ENCODE measurements at regions not wholly inside any gene's neighbourhood (a gene's known extent, or its start where the extent isn't known, plus 50 kb on each side); places are given as distances from the start of the nearest gene placed in this dataset.

DNA sequence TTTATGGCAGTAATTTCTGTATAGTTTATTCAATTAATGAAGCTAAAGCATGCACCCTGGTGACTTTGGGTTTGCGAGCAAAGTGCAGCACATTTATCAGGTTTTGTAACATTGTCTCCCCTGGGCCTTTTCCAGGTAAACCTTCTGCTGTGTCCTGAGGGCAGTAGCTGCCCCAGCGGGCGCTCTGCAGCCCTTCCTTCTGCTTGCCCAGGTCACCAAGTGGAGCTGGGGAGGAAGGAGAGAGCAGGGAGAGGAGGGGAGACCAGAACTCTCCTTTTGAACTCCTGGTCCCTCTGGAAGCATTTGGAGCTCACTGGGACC is 145.6 kb downstream of the DLL1 start:
- Histone ChIP-seq H3K9ac (no peak overlapping the region), H3K27me3 (ENCODE audit: insufficient read depth) (no peaks in the 10 kb centered on the region), H3K79me2 (ENCODE audit: insufficient read depth) (no peaks in the 10 kb centered on the region), H3K4me3 (ENCODE audit: low read depth in 2 of 2, low read length in 1 of 2) (no peak overlapping the region), H3K4me2 (no peak overlapping the region), H3K36me3 (replicated peaks in 1 of 2; ENCODE audit: control insufficient read depth in 1 of 2, insufficient read depth in 2 of 2, low read length in 1 of 2) (no peaks in the 10 kb centered on the region), H3K9me2 (no peaks in the 10 kb centered on the region), H3F3A (replicated peaks; ENCODE audit: insufficient read depth) (no peaks in the 10 kb centered on the region), H4K20me1 (ENCODE audit: insufficient read depth) (no peaks in the 10 kb centered on the region), H3K4me1 (ENCODE audit: control insufficient read depth in 1 of 2, insufficient read depth in 2 of 2, low read depth in 1 of 2, low read length in 1 of 2) (no peaks in the 10 kb centered on the region; a peak in 1 of 4 replicates), H2AFZ (ENCODE audit: low read depth) (no peak overlapping the region), H3K27ac (ENCODE audit: low read depth in 2 of 2, low read length in 1 of 2) (no peak overlapping the region), H3K9me3 (no peaks in the 10 kb centered on the region)
- no peak for DNase-seq
- POLR2A ChIA-PET: no interaction called here
- TF ChIP-seq ELF1 (IDR thresholded peaks at IDR 0.05) (no peak), CHD2 (IDR thresholded peaks at IDR 0.05; ENCODE audit: low read length, partially characterized antibody) (no peak), NRF1 (IDR thresholded peaks at IDR 0.05; ENCODE audit: low read depth, low read length) (no peak), FOXJ3 (CRISPR knock-in tag; IDR thresholded peaks at IDR 0.05) (no peak), RXRA (IDR thresholded peaks at IDR 0.05; ENCODE audit: borderline replicate concordance, low read depth) (no peak), JUND (IDR thresholded peaks at IDR 0.05) (no peak), FOSL2 (IDR thresholded peaks at IDR 0.05; ENCODE audit: borderline replicate concordance, low read depth) (no peak), GABPA (IDR thresholded peaks at IDR 0.05; ENCODE audit: low read depth) (no peak), TEAD4 (IDR thresholded peaks at IDR 0.05; ENCODE audit: borderline replicate concordance, insufficient read depth) (no peak)
- TF ChIP-seq, protein P1, sequence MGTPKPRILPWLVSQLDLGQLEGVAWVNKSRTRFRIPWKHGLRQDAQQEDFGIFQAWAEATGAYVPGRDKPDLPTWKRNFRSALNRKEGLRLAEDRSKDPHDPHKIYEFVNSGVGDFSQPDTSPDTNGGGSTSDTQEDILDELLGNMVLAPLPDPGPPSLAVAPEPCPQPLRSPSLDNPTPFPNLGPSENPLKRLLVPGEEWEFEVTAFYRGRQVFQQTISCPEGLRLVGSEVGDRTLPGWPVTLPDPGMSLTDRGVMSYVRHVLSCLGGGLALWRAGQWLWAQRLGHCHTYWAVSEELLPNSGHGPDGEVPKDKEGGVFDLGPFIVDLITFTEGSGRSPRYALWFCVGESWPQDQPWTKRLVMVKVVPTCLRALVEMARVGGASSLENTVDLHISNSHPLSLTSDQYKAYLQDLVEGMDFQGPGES (IDR thresholded peaks at IDR 0.05; ENCODE audit: low read depth, low read length): no peak
- TF ChIP-seq, protein P2, sequence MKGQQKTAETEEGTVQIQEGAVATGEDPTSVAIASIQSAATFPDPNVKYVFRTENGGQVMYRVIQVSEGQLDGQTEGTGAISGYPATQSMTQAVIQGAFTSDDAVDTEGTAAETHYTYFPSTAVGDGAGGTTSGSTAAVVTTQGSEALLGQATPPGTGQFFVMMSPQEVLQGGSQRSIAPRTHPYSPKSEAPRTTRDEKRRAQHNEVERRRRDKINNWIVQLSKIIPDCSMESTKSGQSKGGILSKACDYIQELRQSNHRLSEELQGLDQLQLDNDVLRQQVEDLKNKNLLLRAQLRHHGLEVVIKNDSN (IDR thresholded peaks at IDR 0.05; ENCODE audit: borderline replicate concordance, low read depth): no peak
- TF ChIP-seq, protein P3, sequence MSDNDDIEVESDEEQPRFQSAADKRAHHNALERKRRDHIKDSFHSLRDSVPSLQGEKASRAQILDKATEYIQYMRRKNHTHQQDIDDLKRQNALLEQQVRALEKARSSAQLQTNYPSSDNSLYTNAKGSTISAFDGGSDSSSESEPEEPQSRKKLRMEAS (IDR thresholded peaks at IDR 0.05; ENCODE audit: low read depth): no peak
- TF ChIP-seq, protein P4, sequence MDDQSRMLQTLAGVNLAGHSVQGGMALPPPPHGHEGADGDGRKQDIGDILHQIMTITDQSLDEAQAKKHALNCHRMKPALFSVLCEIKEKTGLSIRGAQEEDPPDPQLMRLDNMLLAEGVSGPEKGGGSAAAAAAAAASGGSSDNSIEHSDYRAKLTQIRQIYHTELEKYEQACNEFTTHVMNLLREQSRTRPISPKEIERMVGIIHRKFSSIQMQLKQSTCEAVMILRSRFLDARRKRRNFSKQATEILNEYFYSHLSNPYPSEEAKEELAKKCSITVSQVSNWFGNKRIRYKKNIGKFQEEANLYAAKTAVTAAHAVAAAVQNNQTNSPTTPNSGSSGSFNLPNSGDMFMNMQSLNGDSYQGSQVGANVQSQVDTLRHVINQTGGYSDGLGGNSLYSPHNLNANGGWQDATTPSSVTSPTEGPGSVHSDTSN (IDR thresholded peaks at IDR 0.05): no peak
- 44% methylated on average over 1 of the region's 3 CpGs for WGBS (ENCODE audit: low lambda C conversion rate)
- CTCF ChIA-PET: no interaction called here

DNA sequence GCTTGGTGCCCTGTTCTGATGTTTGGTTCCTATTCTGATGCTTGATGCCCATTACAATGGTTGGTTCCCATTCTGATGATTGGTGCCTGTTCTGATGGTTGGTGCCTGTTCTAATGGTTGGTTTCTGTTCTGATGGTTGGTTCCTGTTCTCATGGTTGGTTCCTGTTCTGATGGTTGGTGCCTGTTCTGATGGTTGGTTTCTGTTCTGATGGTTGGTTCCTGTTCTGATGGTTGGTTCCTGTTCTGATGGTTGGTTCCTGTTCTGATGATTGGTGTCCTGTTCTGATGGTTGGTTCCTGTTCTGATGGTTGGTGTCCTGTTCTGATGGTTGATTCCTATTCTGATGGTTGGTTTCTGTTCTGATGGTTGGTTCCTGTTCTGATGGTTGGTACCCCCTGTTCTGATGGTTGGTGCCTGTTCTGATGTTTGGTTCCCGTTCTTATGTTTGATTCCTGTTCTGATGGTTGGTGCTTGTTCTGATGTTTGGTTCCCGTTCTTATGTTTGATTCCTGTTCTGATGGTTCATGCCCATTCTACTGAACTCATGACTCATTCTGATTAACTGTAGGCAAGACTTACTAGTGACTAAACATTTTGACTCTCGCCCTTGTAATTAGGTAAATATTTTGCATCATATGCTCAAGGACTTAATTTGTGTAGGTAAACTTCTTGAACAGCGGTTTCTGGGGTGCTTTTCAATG is 146.2 kb downstream of the DLL1 start:
- WGBS (ENCODE audit: low lambda C conversion rate): 12% methylated on average over 4 of the region's 4 CpGs
- Histone ChIP-seq H4K20me1 (ENCODE audit: insufficient read depth) (no peaks in the 10 kb centered on the region), H3K9ac (no peak overlapping the region), H3F3A (replicated peaks; ENCODE audit: insufficient read depth) (no peaks in the 10 kb centered on the region), H3K4me3 (ENCODE audit: low read depth in 2 of 2, low read length in 1 of 2) (no peak overlapping the region), H3K79me2 (ENCODE audit: insufficient read depth) (no peaks in the 10 kb centered on the region), H3K4me2 (no peak overlapping the region), H3K27me3 (ENCODE audit: insufficient read depth) (no peaks in the 10 kb centered on the region), H3K27ac (ENCODE audit: low read depth in 2 of 2, low read length in 1 of 2) (no peak overlapping the region), H2AFZ (ENCODE audit: low read depth) (no peak overlapping the region), H3K4me1 (ENCODE audit: control insufficient read depth in 1 of 2, insufficient read depth in 2 of 2, low read depth in 1 of 2, low read length in 1 of 2) (no peaks in the 10 kb centered on the region), H3K36me3 (replicated peaks in 1 of 2; ENCODE audit: control insufficient read depth in 1 of 2, insufficient read depth in 2 of 2, low read length in 1 of 2) (no peaks in the 10 kb centered on the region), H3K9me3 (no peaks in the 10 kb centered on the region), H3K9me2 (no peaks in the 10 kb centered on the region)
- DNase-seq: no peak
- ChIA-PET CTCF (no interaction called here), POLR2A (no interaction called here)
- TF ChIP-seq RXRA (IDR thresholded peaks at IDR 0.05; ENCODE audit: borderline replicate concordance, low read depth) (no peak), CHD2 (IDR thresholded peaks at IDR 0.05; ENCODE audit: low read length, partially characterized antibody) (no peak), TEAD4 (IDR thresholded peaks at IDR 0.05; ENCODE audit: borderline replicate concordance, insufficient read depth) (no peak), POLR2AphosphoS5 (IDR thresholded peaks at IDR 0.05; ENCODE audit: low read depth, low read length) (no peak), SIN3A (IDR thresholded peaks at IDR 0.05; ENCODE audit: borderline replicate concordance, low read depth, low read length) (no peak), EZH2phosphoT487 (IDR thresholded peaks at IDR 0.05; ENCODE audit: borderline replicate concordance, low read depth) (no peak)
- TF ChIP-seq, protein P1 (IDR thresholded peaks at IDR 0.05; ENCODE audit: low read depth, low read length): no peak

Measured in SK-N-SH (cell line).